ENCODE measurements at regions not wholly inside any gene's neighbourhood (a gene's known extent, or its start where the extent isn't known, plus 50 kb on each side); places are given as distances from the start of the nearest gene placed in this dataset.

- no peak for TF ChIP-seq POLR2A (IDR thresholded peaks at IDR 0.05)
- TF ChIP-seq EP300 (IDR thresholded peaks at IDR 0.05): no peak
- TF ChIP-seq CTCF (IDR thresholded peaks at IDR 0.05): no peak
- no peak for TF ChIP-seq POLR2AphosphoS5 (IDR thresholded peaks at IDR 0.05)
These were observed 807.9 kb downstream of the CDH8 start for GRCh38 chr16:61228371-61228770.
